ENCODE measurements at regions not wholly inside any gene's neighbourhood (a gene's known extent, or its start where the extent isn't known, plus 50 kb on each side); places are given as distances from the start of the nearest gene placed in this dataset.
"Not testable (repeated sequence)": the region's sequence is repeated elsewhere in the genome, so short reads cannot be mapped to it uniquely, and the experiment has no call there.

- no peak for TF ChIP-seq CTCF (IDR thresholded peaks at IDR 0.05)
- no peak for TF ChIP-seq POLR2A (IDR thresholded peaks at IDR 0.05)
- 54% methylated on average over 6 of the region's 6 CpGs for WGBS (ENCODE audit: insufficient coverage, low coverage, low lambda C conversion rate, missing lambda C conversion rate)
- intact Hi-C loops (cut with DNase I): no loop called here
Measured at GRCh38 chr9:21616082-21616778, 134.1 kb upstream of the IFNE start.

GRCh38 chr9:21624675-21625644 is 142.8 kb upstream of the IFNE start:
- Histone ChIP-seq H3K4me3 (no peak overlapping the region), H3K9me3 (no peaks in the 10 kb centered on the region), H3K27ac (no peak overlapping the region), H3K4me1 (no peaks in the 10 kb centered on the region), H3K27me3 (no peaks in the 10 kb centered on the region), H3K36me3 (no peaks in the 10 kb centered on the region)
- no peak for DNase-seq
- 28% methylated on average over 3 of the region's 3 CpGs for WGBS (ENCODE audit: insufficient coverage, low coverage, low lambda C conversion rate, missing lambda C conversion rate)
- no peak for ATAC-seq
- intact Hi-C loops (cut with DNase I): no loop called here
- TF ChIP-seq POLR2A (IDR thresholded peaks at IDR 0.05) (no peak), CTCF (IDR thresholded peaks at IDR 0.05) (no peak)

More at GRCh38 chr9:21616082-21616778, 134.1 kb upstream of the IFNE start:
- ATAC-seq (no peak), DNase-seq (no peak)
- no peaks in the 10 kb centered on the region for H3K4me1 ChIP-seq
- no peaks in the 10 kb centered on the region for H3K9me3 ChIP-seq
- H3K27ac ChIP-seq: no peak overlapping the region
- H3K36me3 ChIP-seq: no peaks in the 10 kb centered on the region
- H3K4me3 ChIP-seq: no peak overlapping the region
- H3K27me3 ChIP-seq: no peaks in the 10 kb centered on the region

- ATAC-seq (no peak), DNase-seq (no peak)
- Histone ChIP-seq H3K27me3 (no peaks in the 10 kb centered on the region), H3K4me3 (no peak overlapping the region), H3K27ac (no peak overlapping the region), H3K9me3 (no peaks in the 10 kb centered on the region), H3K4me1 (no peaks in the 10 kb centered on the region), H3K36me3 (no peaks in the 10 kb centered on the region)
- WGBS (ENCODE audit: insufficient coverage, low coverage, low lambda C conversion rate, missing lambda C conversion rate): 50% methylated on average over 2 of the region's 2 CpGs
- intact Hi-C loops (cut with DNase I): no loop called here
- no peak for TF ChIP-seq POLR2A (IDR thresholded peaks at IDR 0.05)
- no peak for TF ChIP-seq CTCF (IDR thresholded peaks at IDR 0.05)
Measured at GRCh38 chr9:21626493-21626892, 144.4 kb upstream of the IFNE start.

GRCh38 chr9:21628954-21629353 is 146.8 kb upstream of the IFNE start:
- intact Hi-C loops (cut with DNase I); H3K36me3 ChIP-seq; H3K4me1 ChIP-seq; H3K27ac ChIP-seq; H3K9me3 ChIP-seq; H3K4me3 ChIP-seq; H3K27me3 ChIP-seq; DNase-seq; ATAC-seq: not testable (repeated sequence)
- WGBS (ENCODE audit: insufficient coverage, low coverage, low lambda C conversion rate, missing lambda C conversion rate): 46% methylated on average over 3 of the region's 3 CpGs

GRCh38 chr9:21634951-21635350 is 152.8 kb upstream of the IFNE start:
- no peaks in the 10 kb centered on the region for H3K27me3 ChIP-seq
- TF ChIP-seq CTCF (IDR thresholded peaks at IDR 0.05) (no peak), POLR2A (IDR thresholded peaks at IDR 0.05) (no peak)
- intact Hi-C loops (cut with DNase I): no loop called here
- H3K4me1 ChIP-seq: no peaks in the 10 kb centered on the region
- H3K9me3 ChIP-seq: no peaks in the 10 kb centered on the region
- no peak for ATAC-seq
- no peak for DNase-seq
- no peaks in the 10 kb centered on the region for H3K36me3 ChIP-seq
- no peak overlapping the region for H3K27ac ChIP-seq
- 70% methylated on average over 2 of the region's 2 CpGs for WGBS (ENCODE audit: insufficient coverage, low coverage, low lambda C conversion rate, missing lambda C conversion rate)
- no peak overlapping the region for H3K4me3 ChIP-seq
